Osteocyte (in vitro differentiated cells): ENCODE measurements at regions not wholly inside any gene's neighbourhood (a gene's known extent, or its start where the extent isn't known, plus 50 kb on each side); places are given as distances from the start of the nearest gene placed in this dataset.
"Not testable (repeated sequence)": the region's sequence is repeated elsewhere in the genome, so short reads cannot be mapped to it uniquely, and the experiment has no call there.

Experiments
- DNase-seq: peaks from one replicate; pipeline ENCODE4 v3.0.0; 2021; ENCODE audit warnings: mixed read lengths; ENCODE audit not compliant: unreplicated experiment; ENCODE audit errors: extremely low spot score
- H3K27ac Mint-ChIP-seq: one replicate; pipeline ENCODE4 v1.8.0; 2021; ENCODE audit warnings: mild to moderate bottlenecking, mixed read lengths; ENCODE audit not compliant: unreplicated experiment
- H3K27me3 Mint-ChIP-seq: one replicate; pipeline ENCODE4 v1.8.0; 2021; ENCODE audit warnings: mixed read lengths; ENCODE audit not compliant: unreplicated experiment
- H3K36me3 Mint-ChIP-seq: one replicate; pipeline ENCODE4 v1.8.0; 2021; ENCODE audit warnings: mixed read lengths; ENCODE audit not compliant: unreplicated experiment
- H3K4me1 Mint-ChIP-seq: one replicate; pipeline ENCODE4 v1.8.0; 2021; ENCODE audit warnings: mixed read lengths; ENCODE audit not compliant: unreplicated experiment
- H3K4me3 Mint-ChIP-seq: one replicate; pipeline ENCODE4 v1.8.0; 2021; ENCODE audit warnings: mild to moderate bottlenecking, moderate library complexity, mixed read lengths; ENCODE audit not compliant: unreplicated experiment
- H3K9me3 Mint-ChIP-seq: one replicate; pipeline ENCODE4 v1.8.0; 2021; ENCODE audit warnings: mixed read lengths; ENCODE audit not compliant: unreplicated experiment
- CTCF ChIP-seq: fragments of 200-600 bp; sonication (generic); IDR thresholded peaks from 2 replicates; pipeline ENCODE4 v1.5.0; 2021; ENCODE audit warnings: antibody characterized with exemption, mild to moderate bottlenecking, moderate library complexity

GRCh38 chr11:50178737-50179136 is 146.1 kb downstream of the OR4C45 start:
- no peak overlapping the region for H3K4me3 Mint-ChIP-seq
- H3K27ac Mint-ChIP-seq, result no peak overlapping the region
- H3K4me1 Mint-ChIP-seq, result no peaks in the 10 kb centered on the region
- H3K9me3 Mint-ChIP-seq, result peaks cover 36% of the 10 kb centered on the region
- no peak for DNase-seq
- H3K36me3 Mint-ChIP-seq, result no peaks in the 10 kb centered on the region
- no peak for TF ChIP-seq CTCF
- H3K27me3 Mint-ChIP-seq, result no peaks in the 10 kb centered on the region

DNA sequence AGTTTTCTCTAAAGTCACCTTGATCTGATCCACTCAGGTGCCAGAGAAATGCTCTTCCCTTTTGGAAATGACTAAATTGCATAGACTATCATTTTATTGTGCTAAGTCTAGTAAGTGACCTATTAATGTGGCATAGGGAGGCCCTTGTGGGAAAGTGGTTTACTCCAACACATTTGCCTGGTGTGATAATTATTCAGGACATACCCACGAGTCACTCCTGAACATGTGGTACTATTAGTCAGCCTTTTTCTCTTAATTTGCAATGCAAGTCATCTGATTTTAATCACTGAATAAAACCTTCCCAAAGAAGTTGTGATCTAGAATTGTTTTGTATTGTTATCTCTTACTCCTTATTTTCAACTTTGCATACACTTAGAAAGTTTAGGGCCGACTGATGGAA is 148.7 kb downstream of the OR4C45 start:
- Mint-ChIP-seq H3K36me3 (no peaks in the 10 kb centered on the region), H3K27me3 (no peaks in the 10 kb centered on the region), H3K9me3 (peaks cover 53% of the 10 kb centered on the region), H3K4me1 (no peaks in the 10 kb centered on the region), H3K4me3 (no peak overlapping the region), H3K27ac (no peak overlapping the region)
- DNase-seq, result no peak
- TF ChIP-seq CTCF, result no peak

DNA sequence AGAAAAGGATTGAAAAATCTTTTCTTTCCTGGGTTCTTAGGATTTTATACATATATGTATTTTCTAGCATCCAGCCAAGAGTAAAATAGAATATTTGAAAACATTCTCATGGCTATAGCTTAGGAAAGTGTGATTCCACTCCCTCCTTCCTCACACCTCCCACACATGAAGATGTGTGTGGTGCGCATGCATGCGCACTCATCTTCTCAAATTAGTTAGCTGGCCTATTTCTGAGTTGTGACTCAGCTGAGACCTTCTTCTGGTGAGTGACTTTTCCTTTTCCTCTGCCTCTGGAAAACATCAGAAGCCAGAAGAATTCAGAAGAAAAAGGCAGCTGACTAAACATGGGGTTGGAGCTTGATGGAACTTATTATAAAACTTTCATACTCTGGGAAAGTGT is 149.8 kb downstream of the OR4C45 start:
- DNase-seq, result no peak
- Mint-ChIP-seq H3K4me3 (no peak overlapping the region), H3K36me3 (no peaks in the 10 kb centered on the region), H3K27me3 (no peaks in the 10 kb centered on the region), H3K9me3 (peaks cover 54% of the 10 kb centered on the region), H3K27ac (no peak overlapping the region), H3K4me1 (no peaks in the 10 kb centered on the region)
- TF ChIP-seq CTCF, result no peak

GRCh38 chr11:50183170-50183569 is 150.5 kb downstream of the OR4C45 start:
- H3K9me3 Mint-ChIP-seq, result peaks cover 59% of the 10 kb centered on the region
- H3K27ac Mint-ChIP-seq, H3K4me3 Mint-ChIP-seq, H3K4me1 Mint-ChIP-seq, DNase-seq, H3K27me3 Mint-ChIP-seq, H3K36me3 Mint-ChIP-seq: not testable (repeated sequence)

DNA sequence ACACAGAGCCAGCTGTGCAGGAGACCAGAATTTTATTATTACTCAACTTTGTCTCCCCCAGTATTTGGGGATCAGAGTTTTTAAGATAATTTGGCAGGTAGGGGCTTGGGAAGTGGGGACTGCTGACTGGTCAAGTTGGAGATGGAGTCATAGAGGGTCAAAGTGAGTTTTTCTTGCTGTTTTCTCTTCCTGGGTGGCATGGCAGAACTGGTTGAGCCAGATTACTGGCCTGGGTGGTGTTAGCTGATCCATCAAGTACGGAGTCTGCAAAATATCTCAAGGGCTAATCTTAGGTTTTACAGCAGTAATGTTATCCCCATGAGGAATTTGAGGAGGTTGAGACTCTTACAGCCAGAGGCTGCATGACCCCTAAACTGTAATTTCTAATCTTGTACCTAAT is 153.5 kb downstream of the OR4C45 start:
- H3K9me3 Mint-ChIP-seq, result peaks cover 67% of the 10 kb centered on the region
- no peak overlapping the region for H3K27ac Mint-ChIP-seq
- no peak for DNase-seq
- no peaks in the 10 kb centered on the region for H3K27me3 Mint-ChIP-seq
- H3K4me1 Mint-ChIP-seq, result no peaks in the 10 kb centered on the region
- H3K4me3 Mint-ChIP-seq, result no peak overlapping the region
- H3K36me3 Mint-ChIP-seq, result no peaks in the 10 kb centered on the region
- TF ChIP-seq CTCF, result no peak

GRCh38 chr11:50187220-50187619 is 154.5 kb downstream of the OR4C45 start:
- Mint-ChIP-seq H3K36me3 (no peaks in the 10 kb centered on the region), H3K4me3 (no peak overlapping the region), H3K27me3 (no peaks in the 10 kb centered on the region), H3K9me3 (peaks cover 62% of the 10 kb centered on the region), H3K4me1 (no peaks in the 10 kb centered on the region), H3K27ac (no peak overlapping the region)
- DNase-seq, result no peak
- TF ChIP-seq CTCF, result no peak
